ENCODE measurements at regions not wholly inside any gene's neighbourhood (a gene's known extent, or its start where the extent isn't known, plus 50 kb on each side); places are given as distances from the start of the nearest gene placed in this dataset.

DNA sequence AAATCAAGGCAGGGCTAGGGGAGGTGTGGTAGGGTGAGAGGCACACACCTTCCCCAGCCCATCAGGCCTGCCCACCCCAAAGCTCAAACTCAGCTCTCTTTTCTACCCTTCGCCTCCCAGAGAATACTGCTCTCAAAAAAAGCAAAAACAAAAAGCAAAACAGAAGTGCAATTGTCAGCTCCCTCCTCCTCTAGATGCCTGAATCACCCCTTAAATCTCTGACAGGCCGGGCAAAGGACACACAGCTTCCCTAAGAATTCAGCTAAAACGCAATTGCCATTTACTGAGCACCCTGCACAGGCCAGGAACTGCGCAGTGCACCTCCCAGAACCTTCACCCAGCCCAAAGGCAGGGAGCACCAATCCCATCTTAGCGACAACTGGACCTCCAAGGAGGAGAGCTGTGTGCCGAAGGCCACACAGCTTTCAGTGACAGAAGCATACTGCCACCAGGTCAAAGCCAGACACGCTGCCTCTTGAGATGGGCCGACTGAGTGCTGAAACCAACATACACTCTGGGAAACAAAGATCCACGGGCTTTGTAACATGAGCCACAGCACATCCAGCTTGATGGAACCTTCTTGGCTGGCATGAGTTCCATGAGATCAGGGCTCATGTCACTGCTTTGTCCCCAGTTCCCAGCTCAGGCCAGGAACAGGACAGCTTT is 53.4 kb upstream of the STXBP1 start:
- TF ChIP-seq, protein P1, sequence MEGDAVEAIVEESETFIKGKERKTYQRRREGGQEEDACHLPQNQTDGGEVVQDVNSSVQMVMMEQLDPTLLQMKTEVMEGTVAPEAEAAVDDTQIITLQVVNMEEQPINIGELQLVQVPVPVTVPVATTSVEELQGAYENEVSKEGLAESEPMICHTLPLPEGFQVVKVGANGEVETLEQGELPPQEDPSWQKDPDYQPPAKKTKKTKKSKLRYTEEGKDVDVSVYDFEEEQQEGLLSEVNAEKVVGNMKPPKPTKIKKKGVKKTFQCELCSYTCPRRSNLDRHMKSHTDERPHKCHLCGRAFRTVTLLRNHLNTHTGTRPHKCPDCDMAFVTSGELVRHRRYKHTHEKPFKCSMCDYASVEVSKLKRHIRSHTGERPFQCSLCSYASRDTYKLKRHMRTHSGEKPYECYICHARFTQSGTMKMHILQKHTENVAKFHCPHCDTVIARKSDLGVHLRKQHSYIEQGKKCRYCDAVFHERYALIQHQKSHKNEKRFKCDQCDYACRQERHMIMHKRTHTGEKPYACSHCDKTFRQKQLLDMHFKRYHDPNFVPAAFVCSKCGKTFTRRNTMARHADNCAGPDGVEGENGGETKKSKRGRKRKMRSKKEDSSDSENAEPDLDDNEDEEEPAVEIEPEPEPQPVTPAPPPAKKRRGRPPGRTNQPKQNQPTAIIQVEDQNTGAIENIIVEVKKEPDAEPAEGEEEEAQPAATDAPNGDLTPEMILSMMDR (IDR thresholded peaks at IDR 0.05; ENCODE audit: insufficient read depth in 1 of 2, low read depth in 1 of 2, low read length in 1 of 2, severe bottlenecking in 1 of 2, unreplicated experiment in 1 of 2) = no peak
- ChIA-PET POLR2A (no interaction called here), CTCF (interaction anchor here (0.6 to 1.2 kb wide), 2 partner anchors 33 to 706 kb away, joined by 3 to 4 read pairs; no protein-coding TSS in a partner anchor)
- no peaks in the 10 kb centered on the region; the same call in 1 of the 2 replicates for H3K36me3 ChIP-seq (ENCODE audit: control insufficient read depth, insufficient read depth, low read length)
- H3K9me3 Mint-ChIP-seq (ENCODE audit: unreplicated experiment) = no peaks in the 10 kb centered on the region
- H3K36me3 Mint-ChIP-seq (ENCODE audit: insufficient read depth, unreplicated experiment) = peaks cover 30% of the 10 kb centered on the region
- no peaks in the 10 kb centered on the region for H3K27me3 Mint-ChIP-seq (ENCODE audit: insufficient read depth, unreplicated experiment)
- H3K27me3 ChIP-seq (replicated peaks; ENCODE audit: control insufficient read depth, insufficient read depth, low read length) = no peaks in the 10 kb centered on the region
- peaks cover 14% of the 10 kb centered on the region for H3K4me1 Mint-ChIP-seq (ENCODE audit: low read depth, unreplicated experiment)
- H3K27ac Mint-ChIP-seq (ENCODE audit: unreplicated experiment) = no peak overlapping the region
- intact Hi-C loops (cut with micrococcal nuclease; ENCODE audit: unreplicated experiment) = no loop called here
- no peak overlapping the region for H3K4me3 ChIP-seq (ENCODE audit: low read depth, low read length)
- DNase-seq = no peak
- peaks cover 36% of the 10 kb centered on the region for H3K4me1 ChIP-seq
- no TSS peak for BruUV-seq (replicated peaks)
- H3K4me3 Mint-ChIP-seq (ENCODE audit: unreplicated experiment) = no peak overlapping the region
- no peaks in the 10 kb centered on the region for H3K9me3 ChIP-seq

DNA sequence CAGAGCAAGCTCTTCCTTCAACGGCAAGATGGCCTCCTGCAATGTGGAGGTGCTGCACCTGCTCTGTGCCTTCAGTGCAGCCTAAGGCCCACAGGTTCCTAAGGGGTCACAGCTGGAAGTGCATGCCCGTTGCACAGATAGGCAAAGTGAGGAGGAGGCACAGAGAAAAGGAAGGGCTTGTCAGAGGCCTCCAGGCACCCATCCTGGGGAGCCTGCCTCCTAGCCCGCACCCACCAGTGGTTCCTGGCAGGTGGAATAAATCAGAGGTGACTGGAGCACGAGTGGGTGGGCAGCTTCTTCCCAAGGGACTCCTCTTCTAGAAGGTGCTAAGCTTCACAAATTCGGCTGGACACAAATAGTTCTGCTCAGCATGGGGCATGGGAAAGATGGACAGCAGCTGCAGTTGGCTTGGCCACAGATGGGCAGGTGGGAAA is 52.8 kb upstream of the STXBP1 start:
- DNase-seq = no peak
- H3K27me3 Mint-ChIP-seq (ENCODE audit: insufficient read depth, unreplicated experiment) = no peaks in the 10 kb centered on the region
- H3K9me3 Mint-ChIP-seq (ENCODE audit: unreplicated experiment) = no peaks in the 10 kb centered on the region
- no peak overlapping the region for H3K4me3 Mint-ChIP-seq (ENCODE audit: unreplicated experiment)
- H3K36me3 ChIP-seq (ENCODE audit: control insufficient read depth, insufficient read depth, low read length) = no peaks in the 10 kb centered on the region; the same call in 1 of the 2 replicates
- intact Hi-C loops (cut with micrococcal nuclease; ENCODE audit: unreplicated experiment) = no loop called here
- POLR2A ChIA-PET = no interaction called here
- peaks cover 35% of the 10 kb centered on the region for H3K36me3 Mint-ChIP-seq (ENCODE audit: insufficient read depth, unreplicated experiment)
- H3K4me3 ChIP-seq (ENCODE audit: low read depth, low read length) = no peak overlapping the region
- no peaks in the 10 kb centered on the region for H3K27me3 ChIP-seq (replicated peaks; ENCODE audit: control insufficient read depth, insufficient read depth, low read length)
- H3K27ac Mint-ChIP-seq (ENCODE audit: unreplicated experiment) = no peak overlapping the region
- BruUV-seq (replicated peaks) = no TSS peak
- no peaks in the 10 kb centered on the region for H3K9me3 ChIP-seq
- H3K4me1 Mint-ChIP-seq (ENCODE audit: low read depth, unreplicated experiment) = peaks cover 14% of the 10 kb centered on the region
- peaks cover 36% of the 10 kb centered on the region for H3K4me1 ChIP-seq
- CTCF ChIA-PET = interaction anchor here (0.6 to 1.2 kb wide), 2 partner anchors 33 to 706 kb away, joined by 3 to 4 read pairs; no protein-coding TSS in a partner anchor
- TF ChIP-seq, protein P1 (IDR thresholded peaks at IDR 0.05; ENCODE audit: insufficient read depth in 1 of 2, low read depth in 1 of 2, low read length in 1 of 2, severe bottlenecking in 1 of 2, unreplicated experiment in 1 of 2) = no peak

DNA sequence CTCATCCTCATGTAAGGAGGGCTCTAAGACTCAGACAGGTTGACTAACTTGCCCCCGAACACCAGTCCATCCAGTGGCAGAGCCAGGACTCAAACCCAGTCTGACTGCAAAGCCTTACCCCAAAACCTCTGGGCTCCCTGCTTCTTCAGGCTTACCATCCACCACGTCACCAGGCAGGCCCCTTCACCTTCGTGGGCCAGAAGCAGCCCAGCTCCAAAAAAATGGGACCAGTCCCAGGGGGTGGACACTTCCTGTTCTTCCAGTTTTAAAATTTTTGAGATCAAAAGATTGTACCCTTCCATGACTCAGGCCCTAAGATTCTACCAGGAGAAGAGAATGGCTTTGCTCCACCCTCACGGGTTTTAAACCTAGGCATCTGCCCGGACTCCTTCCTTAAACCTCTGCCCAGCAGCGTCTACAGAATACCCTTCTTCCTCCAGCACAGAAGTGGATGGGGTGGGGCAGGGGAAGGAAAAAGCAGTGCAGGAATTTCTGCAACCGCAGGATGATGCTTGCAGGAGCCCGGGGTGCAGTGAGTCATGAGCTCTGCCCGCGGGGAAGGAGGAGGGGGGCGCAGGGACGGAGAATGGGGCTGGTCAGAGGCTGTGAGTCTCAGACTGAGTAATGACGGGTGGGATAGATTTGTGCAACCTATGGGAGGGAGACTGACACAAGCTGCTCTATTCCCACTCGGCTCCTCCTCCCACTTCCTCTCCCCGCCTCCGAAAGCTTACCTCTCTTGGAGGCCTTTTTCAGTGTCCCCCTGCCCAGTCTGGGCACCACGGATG is 50.4 kb upstream of the STXBP1 start:
- intact Hi-C loops (cut with micrococcal nuclease; ENCODE audit: unreplicated experiment) = no loop called here
- no peaks in the 10 kb centered on the region; the same call in 1 of the 2 replicates for H3K36me3 ChIP-seq (ENCODE audit: control insufficient read depth, insufficient read depth, low read length)
- DNase-seq = peak; percentile 47 to 74
- Mint-ChIP-seq H3K4me1 (ENCODE audit: low read depth, unreplicated experiment) (peaks cover 14% of the 10 kb centered on the region), H3K27ac (ENCODE audit: unreplicated experiment) (peak overlapping the region; percentile 16), H3K9me3 (ENCODE audit: unreplicated experiment) (no peaks in the 10 kb centered on the region), H3K4me3 (ENCODE audit: unreplicated experiment) (no peak overlapping the region), H3K36me3 (ENCODE audit: insufficient read depth, unreplicated experiment) (peaks cover 45% of the 10 kb centered on the region), H3K27me3 (ENCODE audit: insufficient read depth, unreplicated experiment) (no peaks in the 10 kb centered on the region)
- H3K4me1 ChIP-seq = peaks cover 39% of the 10 kb centered on the region
- TF ChIP-seq, protein P1 (IDR thresholded peaks at IDR 0.05; ENCODE audit: insufficient read depth in 1 of 2, low read depth in 1 of 2, low read length in 1 of 2, severe bottlenecking in 1 of 2, unreplicated experiment in 1 of 2) = no peak
- BruUV-seq (replicated peaks) = no TSS peak
- ChIA-PET POLR2A (no interaction called here), CTCF (interaction anchor here (1.1 kb wide), 1 partner anchor 17 kb away, joined by 4 read pairs; no protein-coding TSS in a partner anchor)
- H3K4me3 ChIP-seq (ENCODE audit: low read depth, low read length) = no peak overlapping the region
- no peaks in the 10 kb centered on the region for H3K27me3 ChIP-seq (replicated peaks; ENCODE audit: control insufficient read depth, insufficient read depth, low read length)
- H3K9me3 ChIP-seq = no peaks in the 10 kb centered on the region

All from Caco-2 (cell line).